ENCODE measurements at regions not wholly inside any gene's neighbourhood (a gene's known extent, or its start where the extent isn't known, plus 50 kb on each side); places are given as distances from the start of the nearest gene placed in this dataset.
"Not testable (repeated sequence)": the region's sequence is repeated elsewhere in the genome, so short reads cannot be mapped to it uniquely, and the experiment has no call there.

DNA sequence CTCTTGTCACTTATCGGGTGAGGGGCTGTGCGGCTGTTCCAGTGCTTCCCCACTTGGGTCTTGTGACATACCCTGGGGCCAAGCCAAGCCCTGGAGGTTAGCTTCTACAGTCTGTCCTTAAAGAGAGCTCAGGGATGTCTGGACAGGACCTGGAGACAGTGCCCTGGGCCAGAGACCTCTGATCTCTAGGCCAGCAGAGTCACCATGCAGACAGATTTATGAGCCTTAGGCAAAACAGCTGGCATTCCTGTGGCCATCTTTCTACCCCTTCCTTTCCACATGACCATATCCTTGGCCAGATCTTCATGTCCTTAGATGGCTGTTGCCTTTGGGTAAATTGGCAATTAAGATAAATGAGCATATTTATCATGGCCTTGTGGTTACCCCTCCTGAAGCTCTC lies 678.6 kb downstream of the MAFB start:
- Histone ChIP-seq H3K27me3 (ENCODE audit: insufficient read depth, low read length, poor library complexity, severe bottlenecking) (no peaks in the 10 kb centered on the region), H3K27ac (ENCODE audit: low read depth, low read length) (no peak overlapping the region), H3K4me1 (ENCODE audit: insufficient read depth, low read length) (no peaks in the 10 kb centered on the region), H3K4me3 (ENCODE audit: low read length) (no peak overlapping the region), H3K9me3 (ENCODE audit: low read length) (no peaks in the 10 kb centered on the region), H3K36me3 (ENCODE audit: insufficient read depth, low read length) (no peaks in the 10 kb centered on the region)
- no peak for DNase-seq
- H3K4me3 Mint-ChIP-seq, result no peak overlapping the region
- POLR2A ChIA-PET, result no interaction called here
- no peaks in the 10 kb centered on the region for H3K36me3 Mint-ChIP-seq
- peaks cover 0 to 6% (median 3%) of the 10 kb centered on the region in 5 donors for H3K9me3 Mint-ChIP-seq
- no peak overlapping the region for H3K27ac Mint-ChIP-seq
- H3K4me1 Mint-ChIP-seq, result no peaks in the 10 kb centered on the region
- H3K27me3 Mint-ChIP-seq, result peaks cover 0 to 3% of the 10 kb centered on the region in 2 donors
- CTCF ChIA-PET, result no interaction called here

DNA sequence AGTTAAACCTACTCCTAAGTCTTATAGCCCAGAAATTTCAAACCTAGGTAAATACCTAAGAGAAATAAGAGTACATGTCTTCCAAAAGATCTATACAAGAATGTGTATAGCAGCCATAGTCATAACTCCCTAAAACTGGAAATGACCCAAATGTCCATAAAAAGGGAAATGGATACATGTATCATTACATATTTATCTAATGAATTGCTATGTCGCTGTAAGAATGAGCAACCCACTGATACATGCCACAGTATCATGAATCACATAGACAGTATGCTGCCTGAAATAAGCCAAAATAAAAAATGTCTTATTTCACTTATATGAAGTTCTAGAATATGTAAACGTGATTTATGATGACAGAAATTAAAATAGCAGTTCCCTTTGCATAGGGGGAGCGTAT lies 679.5 kb downstream of the MAFB start:
- H3K4me3 Mint-ChIP-seq, result no peak overlapping the region
- no peak overlapping the region for H3K27ac Mint-ChIP-seq
- POLR2A ChIA-PET, result no interaction called here

DNA sequence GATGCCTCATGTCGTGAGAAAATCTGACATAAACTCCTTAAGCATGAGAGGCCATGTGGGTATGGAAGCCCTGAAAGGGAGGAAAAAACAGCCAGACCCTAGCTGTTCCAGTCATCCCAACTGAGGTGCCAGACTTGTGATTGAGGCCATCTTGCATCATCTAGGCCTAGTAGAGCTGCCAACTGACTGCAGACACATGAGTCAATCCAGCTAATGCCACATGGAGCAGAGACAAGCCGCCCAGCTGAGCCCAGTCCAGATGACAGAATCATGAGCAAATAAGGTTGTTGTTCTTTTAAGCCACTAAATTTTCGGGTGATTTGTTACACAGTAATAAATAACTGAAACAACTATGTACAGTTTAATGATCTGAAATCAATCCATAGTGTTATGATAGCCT lies 680.9 kb downstream of the MAFB start:
- DNase-seq, result no peak
- Histone ChIP-seq H3K4me3 (ENCODE audit: low read length) (no peak overlapping the region), H3K36me3 (ENCODE audit: insufficient read depth, low read length) (no peaks in the 10 kb centered on the region), H3K27ac (ENCODE audit: low read depth, low read length) (no peak overlapping the region), H3K9me3 (ENCODE audit: low read length) (no peaks in the 10 kb centered on the region), H3K4me1 (ENCODE audit: insufficient read depth, low read length) (no peaks in the 10 kb centered on the region), H3K27me3 (ENCODE audit: insufficient read depth, low read length, poor library complexity, severe bottlenecking) (no peaks in the 10 kb centered on the region)
- POLR2A ChIA-PET, result no interaction called here
- peaks cover 0 to 3% of the 10 kb centered on the region in 2 donors for H3K27me3 Mint-ChIP-seq
- peaks cover 0 to 6% (median 3%) of the 10 kb centered on the region in 5 donors for H3K9me3 Mint-ChIP-seq
- H3K36me3 Mint-ChIP-seq, result no peaks in the 10 kb centered on the region
- H3K4me1 Mint-ChIP-seq, result no peaks in the 10 kb centered on the region
- CTCF ChIA-PET, result no interaction called here
- H3K27ac Mint-ChIP-seq, result no peak overlapping the region
- H3K4me3 Mint-ChIP-seq, result no peak overlapping the region

More for the DNA sequence above, 679.5 kb downstream of the MAFB start:
- H3K27me3 Mint-ChIP-seq, result peaks cover 0 to 3% of the 10 kb centered on the region in 2 donors
- no peaks in the 10 kb centered on the region for H3K36me3 Mint-ChIP-seq
- no peaks in the 10 kb centered on the region for H3K36me3 ChIP-seq (ENCODE audit: insufficient read depth, low read length)
- CTCF ChIA-PET, result no interaction called here
- DNase-seq, result no peak
- peaks cover 0 to 6% (median 3%) of the 10 kb centered on the region in 5 donors for H3K9me3 Mint-ChIP-seq
- no peak overlapping the region for H3K4me3 ChIP-seq (ENCODE audit: low read length)
- no peaks in the 10 kb centered on the region for H3K4me1 ChIP-seq (ENCODE audit: insufficient read depth, low read length)
- no peaks in the 10 kb centered on the region for H3K9me3 ChIP-seq (ENCODE audit: low read length)
- H3K27me3 ChIP-seq (ENCODE audit: insufficient read depth, low read length, poor library complexity, severe bottlenecking), result no peaks in the 10 kb centered on the region
- H3K4me1 Mint-ChIP-seq, result no peaks in the 10 kb centered on the region
- H3K27ac ChIP-seq (ENCODE audit: low read depth, low read length), result no peak overlapping the region

DNA sequence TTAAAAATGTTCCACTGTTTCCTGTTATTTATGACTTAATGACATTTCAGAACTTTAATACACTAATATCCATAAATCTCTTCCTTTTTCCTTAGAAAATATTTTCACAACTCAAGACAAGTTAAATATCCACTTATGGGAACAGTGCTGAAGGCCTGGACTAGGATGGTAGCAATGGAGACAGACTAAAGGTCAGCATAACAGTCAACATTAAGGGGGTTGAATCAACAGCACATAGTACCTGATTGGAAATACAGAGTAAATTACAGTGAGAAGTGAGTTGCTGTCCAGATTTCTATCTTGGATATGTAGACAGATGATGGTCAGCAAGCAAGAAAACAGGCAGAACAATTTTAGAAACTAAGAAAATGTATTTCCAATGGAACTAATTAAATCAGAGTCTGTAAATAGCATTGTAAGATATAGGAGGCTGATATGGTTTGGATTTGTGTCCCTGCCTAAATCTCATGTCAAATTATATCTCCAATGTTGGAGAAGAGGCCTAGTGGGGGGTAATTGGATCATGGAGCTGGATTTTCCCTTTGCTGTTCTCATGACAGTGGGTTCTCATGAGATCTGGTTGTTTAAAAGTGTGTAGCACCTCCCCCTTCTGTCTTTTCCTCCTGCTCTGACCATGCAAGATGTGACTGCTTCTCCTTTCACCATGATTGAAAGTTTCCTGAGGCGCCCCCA lies 682.7 kb downstream of the MAFB start:
- H3K9me3 ChIP-seq (ENCODE audit: low read length), result no peaks in the 10 kb centered on the region
- H3K36me3 ChIP-seq (ENCODE audit: insufficient read depth, low read length), result no peaks in the 10 kb centered on the region
- Mint-ChIP-seq H3K27me3 (peaks cover 0 to 3% of the 10 kb centered on the region in 2 donors), H3K36me3 (no peaks in the 10 kb centered on the region), H3K4me1 (no peaks in the 10 kb centered on the region), H3K9me3 (peaks cover 0 to 3% (median 0%) of the 10 kb centered on the region in 5 donors), H3K4me3 (no peak overlapping the region), H3K27ac (no peak overlapping the region)
- H3K4me3 ChIP-seq (ENCODE audit: low read length), result no peak overlapping the region
- POLR2A ChIA-PET, result no interaction called here
- H3K27me3 ChIP-seq (ENCODE audit: insufficient read depth, low read length, poor library complexity, severe bottlenecking), result no peaks in the 10 kb centered on the region
- DNase-seq, result no peak
- no peak overlapping the region for H3K27ac ChIP-seq (ENCODE audit: low read depth, low read length)
- no peaks in the 10 kb centered on the region for H3K4me1 ChIP-seq (ENCODE audit: insufficient read depth, low read length)
- CTCF ChIA-PET, result no interaction called here

DNA sequence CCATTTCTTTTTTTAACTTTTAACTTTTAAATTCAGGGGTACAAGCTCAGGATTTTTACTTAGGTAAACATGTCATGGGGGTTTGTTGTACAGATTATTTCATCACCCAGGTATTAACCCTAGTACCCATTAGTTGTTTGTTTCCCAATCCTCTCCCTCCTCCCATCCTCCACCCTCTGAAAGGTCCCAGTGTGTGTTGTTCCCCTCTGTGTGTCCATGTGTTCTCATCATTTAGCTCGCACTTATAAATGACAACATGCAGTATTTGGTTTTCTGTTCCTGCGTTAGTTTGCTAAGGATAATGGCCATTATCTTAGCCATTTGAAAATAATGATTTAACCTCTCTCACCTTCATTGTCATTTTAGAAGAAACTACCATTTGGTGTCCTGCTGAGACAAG lies 684.9 kb downstream of the MAFB start:
- H3K27me3 Mint-ChIP-seq; H3K27me3 ChIP-seq (ENCODE audit: insufficient read depth, low read length, poor library complexity, severe bottlenecking); H3K27ac Mint-ChIP-seq; H3K4me3 ChIP-seq (ENCODE audit: low read length); H3K4me3 Mint-ChIP-seq; H3K4me1 Mint-ChIP-seq; POLR2A ChIA-PET; H3K9me3 ChIP-seq (ENCODE audit: low read length); H3K9me3 Mint-ChIP-seq; H3K36me3 Mint-ChIP-seq; H3K27ac ChIP-seq (ENCODE audit: low read depth, low read length); CTCF ChIA-PET; DNase-seq; H3K4me1 ChIP-seq (ENCODE audit: insufficient read depth, low read length); H3K36me3 ChIP-seq (ENCODE audit: insufficient read depth, low read length): not testable (repeated sequence)

DNA sequence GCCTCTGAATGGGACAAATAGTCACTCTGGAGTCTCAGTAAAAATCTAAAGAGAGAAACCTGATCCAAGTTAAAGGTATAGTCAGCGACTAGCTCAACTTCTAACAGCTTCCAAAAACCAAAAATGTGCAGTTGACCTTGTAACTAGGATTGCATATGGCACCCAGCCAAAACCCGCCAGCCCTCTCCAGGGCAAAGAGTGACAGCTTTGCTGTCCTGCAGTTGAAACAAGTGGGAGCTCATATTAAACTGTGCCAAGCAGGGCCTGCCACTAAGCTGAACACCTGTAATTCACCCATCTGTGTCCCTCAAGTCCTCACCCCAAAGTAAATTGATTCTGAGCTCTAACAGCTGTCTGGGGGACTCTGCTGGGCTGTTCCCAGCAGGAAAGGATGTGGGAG lies 695.3 kb downstream of the MAFB start:
- H3K4me1 Mint-ChIP-seq, result no peaks in the 10 kb centered on the region
- CTCF ChIA-PET, result no interaction called here
- DNase-seq, result no peak
- peaks cover 0 to 19% (median 4%) of the 10 kb centered on the region in 5 donors for H3K9me3 Mint-ChIP-seq
- Histone ChIP-seq H3K4me3 (ENCODE audit: low read length) (no peak overlapping the region), H3K36me3 (ENCODE audit: insufficient read depth, low read length) (no peaks in the 10 kb centered on the region), H3K9me3 (ENCODE audit: low read length) (no peaks in the 10 kb centered on the region), H3K27me3 (ENCODE audit: insufficient read depth, low read length, poor library complexity, severe bottlenecking) (no peaks in the 10 kb centered on the region), H3K27ac (ENCODE audit: low read depth, low read length) (no peak overlapping the region), H3K4me1 (ENCODE audit: insufficient read depth, low read length) (no peaks in the 10 kb centered on the region)
- H3K27ac Mint-ChIP-seq, result no peak overlapping the region
- no peaks in the 10 kb centered on the region for H3K36me3 Mint-ChIP-seq
- POLR2A ChIA-PET, result no interaction called here
- no peak overlapping the region for H3K4me3 Mint-ChIP-seq
- H3K27me3 Mint-ChIP-seq, result peaks cover 0 to 5% of the 10 kb centered on the region in 2 donors

DNA sequence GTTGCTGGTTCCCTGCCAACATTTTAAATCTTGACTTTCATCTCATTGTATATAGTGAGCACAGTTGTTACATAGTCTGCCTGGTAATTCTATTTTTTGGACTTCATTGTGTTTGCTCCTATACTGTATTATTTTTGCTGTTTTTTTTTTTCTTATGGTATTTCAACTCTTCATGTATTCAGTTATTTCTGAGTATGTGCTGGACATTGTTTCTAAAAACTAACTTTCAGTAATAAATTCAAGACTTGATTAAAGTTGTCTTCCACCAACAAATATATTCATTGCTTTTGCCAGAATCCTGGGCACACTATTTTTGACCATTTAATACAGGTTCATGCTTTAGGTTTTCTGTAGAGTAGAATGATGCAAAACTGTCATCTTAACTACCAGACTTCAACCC lies 698.3 kb downstream of the MAFB start:
- POLR2A ChIA-PET, result no interaction called here
- H3K4me1 ChIP-seq (ENCODE audit: insufficient read depth, low read length), result no peaks in the 10 kb centered on the region

DNA sequence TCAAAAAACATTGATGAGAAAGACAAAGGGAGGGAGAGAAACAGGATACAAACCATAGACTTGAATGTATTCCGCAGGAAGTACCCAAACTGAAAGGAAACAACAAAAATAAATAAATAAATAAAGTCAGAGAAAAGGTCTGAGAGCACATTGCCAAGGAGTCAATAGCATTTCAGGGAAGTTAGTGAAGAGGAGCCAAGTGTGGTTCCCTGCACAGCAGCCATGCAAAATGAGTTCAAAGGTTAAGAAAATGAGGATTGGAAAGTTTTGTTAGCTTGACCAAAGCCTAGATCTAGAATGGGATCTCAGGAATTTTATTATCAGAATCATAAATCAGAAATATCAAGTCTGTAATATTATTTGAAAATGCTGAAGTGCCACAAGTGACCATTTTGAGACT lies 700.0 kb downstream of the MAFB start:
- no peak for DNase-seq
- no peaks in the 10 kb centered on the region for H3K36me3 ChIP-seq (ENCODE audit: insufficient read depth, low read length)
- H3K4me1 Mint-ChIP-seq, result no peaks in the 10 kb centered on the region
- peaks cover 0 to 14% (median 5%) of the 10 kb centered on the region in 5 donors for H3K9me3 Mint-ChIP-seq
- no peak overlapping the region for H3K4me3 ChIP-seq (ENCODE audit: low read length)
- no peaks in the 10 kb centered on the region for H3K27me3 ChIP-seq (ENCODE audit: insufficient read depth, low read length, poor library complexity, severe bottlenecking)
- H3K9me3 ChIP-seq (ENCODE audit: low read length), result no peaks in the 10 kb centered on the region
- POLR2A ChIA-PET, result no interaction called here
- H3K27me3 Mint-ChIP-seq, result peaks cover 0 to 2% of the 10 kb centered on the region in 2 donors
- H3K4me3 Mint-ChIP-seq, result no peak overlapping the region
- H3K27ac ChIP-seq (ENCODE audit: low read depth, low read length), result no peak overlapping the region
- no peaks in the 10 kb centered on the region for H3K4me1 ChIP-seq (ENCODE audit: insufficient read depth, low read length)
- CTCF ChIA-PET, result no interaction called here
- H3K27ac Mint-ChIP-seq, result no peak overlapping the region
- H3K36me3 Mint-ChIP-seq, result no peaks in the 10 kb centered on the region

More for the DNA sequence above, 698.3 kb downstream of the MAFB start:
- no peaks in the 10 kb centered on the region for H3K36me3 Mint-ChIP-seq
- no peaks in the 10 kb centered on the region for H3K4me1 Mint-ChIP-seq
- no peaks in the 10 kb centered on the region for H3K27me3 Mint-ChIP-seq
- no peak overlapping the region for H3K4me3 Mint-ChIP-seq
- DNase-seq, result no peak
- H3K9me3 Mint-ChIP-seq, result peaks cover 0 to 19% (median 3%) of the 10 kb centered on the region in 5 donors
- CTCF ChIA-PET, result no interaction called here
- H3K27ac ChIP-seq (ENCODE audit: low read depth, low read length), result no peak overlapping the region
- no peaks in the 10 kb centered on the region for H3K36me3 ChIP-seq (ENCODE audit: insufficient read depth, low read length)
- H3K27me3 ChIP-seq (ENCODE audit: insufficient read depth, low read length, poor library complexity, severe bottlenecking), result no peaks in the 10 kb centered on the region
- no peak overlapping the region for H3K27ac Mint-ChIP-seq
- no peak overlapping the region for H3K4me3 ChIP-seq (ENCODE audit: low read length)
- H3K9me3 ChIP-seq (ENCODE audit: low read length), result no peaks in the 10 kb centered on the region
